ENCODE measurements at regions not wholly inside any gene's neighbourhood (a gene's known extent, or its start where the extent isn't known, plus 50 kb on each side); places are given as distances from the start of the nearest gene placed in this dataset.

DNA sequence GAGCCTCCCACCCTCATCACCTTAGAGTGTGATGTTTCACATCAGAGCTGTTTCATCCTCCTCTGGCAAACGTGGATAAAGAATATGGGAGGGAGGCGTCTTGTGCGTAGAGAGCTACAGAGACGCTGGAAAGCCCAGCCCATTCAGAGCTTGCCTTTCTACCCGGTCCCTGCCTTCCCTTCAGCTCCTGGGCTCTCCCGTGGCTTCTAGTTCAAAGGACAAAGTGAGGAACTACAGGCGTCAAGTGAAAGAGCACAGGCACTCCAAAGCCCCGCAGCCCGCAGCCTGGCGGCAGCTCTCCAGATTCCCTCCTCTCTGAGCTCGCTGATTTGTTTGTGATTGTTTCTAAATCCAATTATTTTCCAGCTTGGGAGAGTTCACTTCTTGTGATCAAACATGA is 197.1 kb upstream of the IGF1R start:
- no peak for DNase-seq (ENCODE audit: low read depth in 2 of 2)

DNA sequence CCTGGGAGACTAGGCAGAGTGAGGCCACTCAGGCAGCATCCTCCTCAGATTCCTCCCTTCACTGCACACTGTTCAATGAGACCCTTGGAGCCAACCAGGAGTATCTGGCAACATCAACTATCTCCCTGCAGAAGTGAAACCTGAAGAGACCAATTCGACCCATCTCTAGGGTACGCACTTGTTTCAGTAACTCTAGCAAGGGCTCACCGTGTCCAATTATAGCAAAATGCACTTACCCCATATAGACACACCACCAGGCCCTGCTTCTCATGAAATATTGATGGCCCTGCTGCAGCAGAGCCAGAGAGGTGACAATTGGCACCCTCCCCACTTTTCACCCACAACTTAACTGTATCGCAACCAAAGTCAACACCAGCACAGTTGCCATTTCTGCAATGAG is 196.1 kb upstream of the IGF1R start:
- no peak for DNase-seq (ENCODE audit: low read depth in 2 of 2)

DNA sequence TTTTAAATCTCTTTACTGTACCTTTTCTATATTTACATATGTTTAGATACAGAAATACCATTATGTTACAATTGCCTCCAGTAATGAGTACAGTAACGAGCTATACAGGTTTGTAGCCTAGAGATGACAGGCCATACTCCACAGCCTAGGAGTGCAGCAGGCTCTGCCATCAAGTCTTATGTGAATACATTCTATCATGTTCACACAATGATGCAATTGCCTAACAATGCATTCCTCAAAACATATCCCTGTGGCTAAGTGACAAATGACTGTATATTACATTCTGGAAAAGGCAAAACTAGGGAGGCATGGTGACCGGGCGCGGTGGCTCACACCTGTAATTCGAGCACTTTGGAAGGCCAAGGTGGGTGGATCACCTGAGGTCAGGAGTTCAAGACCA is 192.4 kb upstream of the IGF1R start:
- no peak for DNase-seq (ENCODE audit: low read depth in 2 of 2)

DNA sequence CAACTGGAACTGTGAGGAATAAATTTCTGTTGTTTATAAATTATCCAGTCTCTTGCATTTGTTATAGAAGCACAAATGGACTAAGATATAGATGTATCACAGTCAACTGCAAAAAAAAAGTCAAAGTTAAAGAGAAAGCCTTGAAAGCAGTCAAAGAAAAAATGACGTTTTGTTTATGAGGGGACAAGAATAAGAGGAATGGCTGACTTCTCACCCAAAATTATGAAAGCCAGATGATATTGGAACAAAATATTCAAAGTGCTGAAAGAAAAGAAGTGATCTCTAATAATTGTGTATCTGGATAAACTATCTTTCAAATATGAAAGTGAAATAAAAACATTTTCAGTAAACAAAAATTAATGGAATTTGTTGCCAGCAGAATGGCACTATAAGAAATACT is 171.8 kb upstream of the IGF1R start:
- DNase-seq (ENCODE audit: low read depth in 2 of 2): no peak

DNA sequence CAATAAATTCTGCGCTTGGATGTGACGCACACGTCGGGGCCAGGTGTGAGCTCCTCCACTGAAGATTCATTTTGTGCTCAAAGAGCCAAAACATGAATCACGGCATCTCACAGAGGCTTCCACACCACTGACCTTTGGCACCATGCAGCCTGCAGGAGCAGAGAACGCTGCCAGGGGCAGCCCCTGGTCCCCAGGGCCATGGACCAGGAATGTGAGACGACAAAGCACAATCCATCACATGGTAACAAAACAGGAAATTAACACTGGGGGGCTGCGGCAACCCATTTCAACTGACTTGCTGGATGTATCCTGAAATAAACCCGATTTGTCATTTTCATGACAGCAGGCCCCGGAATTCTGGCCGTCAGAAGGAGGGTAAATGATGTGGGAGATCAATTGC is 167.5 kb upstream of the IGF1R start:
- DNase-seq (ENCODE audit: low read depth in 2 of 2): no peak

DNA sequence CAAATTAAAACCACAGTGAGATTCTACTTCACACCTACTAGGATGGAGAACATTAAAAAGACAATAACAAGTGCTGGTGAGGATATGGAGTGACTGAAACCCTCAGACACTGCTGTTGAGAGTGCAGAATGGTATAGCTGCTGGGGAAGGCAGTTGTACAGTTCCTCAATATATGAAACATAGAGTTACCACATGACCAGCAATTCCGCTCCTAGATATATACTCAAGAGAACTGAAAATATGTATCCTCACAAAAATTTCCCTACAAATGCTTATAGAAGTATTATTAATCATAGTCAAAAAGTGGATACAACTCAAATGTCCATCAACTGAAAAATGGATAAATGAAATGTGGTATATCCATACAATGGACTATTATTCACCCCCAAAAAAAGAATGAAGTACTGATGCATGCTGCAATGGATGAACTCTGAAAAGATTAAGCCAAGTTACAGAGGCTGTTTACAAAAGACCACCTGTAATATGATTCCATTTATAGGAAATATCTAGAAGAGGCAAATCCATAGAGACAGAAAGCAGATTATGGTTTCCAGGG is 164.7 kb upstream of the IGF1R start:
- no peak for DNase-seq (ENCODE audit: low read depth in 2 of 2)

DNA sequence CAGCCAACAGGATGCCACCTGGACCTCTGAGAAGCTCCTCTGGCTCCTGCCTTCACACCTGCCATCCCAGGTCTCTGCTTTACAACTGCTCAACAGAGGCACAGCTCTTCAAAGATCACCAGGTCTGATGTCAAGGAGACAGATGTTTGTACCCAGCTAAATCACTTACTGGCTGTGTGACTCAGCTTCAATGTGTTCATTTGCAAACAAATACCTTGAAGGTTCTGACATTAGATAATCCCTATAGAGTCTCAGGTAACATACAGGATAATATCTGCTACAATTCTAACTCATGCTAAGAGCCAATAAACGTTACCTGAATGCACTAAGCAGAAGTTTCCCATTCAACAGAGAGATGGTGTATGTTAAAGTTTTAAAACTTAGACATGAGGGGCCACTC is 163.4 kb upstream of the IGF1R start:
- DNase-seq (ENCODE audit: low read depth in 2 of 2): no peak

DNA sequence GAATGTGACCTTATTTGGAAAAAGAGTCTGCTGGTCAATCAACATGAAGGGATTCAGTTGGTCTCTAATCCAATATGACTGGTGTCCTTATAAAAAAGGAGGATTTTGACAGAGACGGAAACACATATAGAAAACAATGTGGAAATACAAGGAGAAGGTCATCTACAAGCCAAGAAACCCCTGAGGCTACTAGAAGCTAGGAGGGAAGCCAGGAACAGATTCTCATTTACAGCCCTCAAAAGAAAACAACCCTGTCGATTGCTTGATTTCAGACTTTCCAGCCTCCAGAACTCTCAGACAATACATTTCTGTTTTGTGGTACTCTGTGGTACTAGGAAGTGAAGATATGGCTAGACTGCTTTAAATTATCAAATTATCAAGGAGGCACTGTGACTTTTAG is 162.9 kb upstream of the IGF1R start:
- DNase-seq (ENCODE audit: low read depth in 2 of 2): no peak

DNA sequence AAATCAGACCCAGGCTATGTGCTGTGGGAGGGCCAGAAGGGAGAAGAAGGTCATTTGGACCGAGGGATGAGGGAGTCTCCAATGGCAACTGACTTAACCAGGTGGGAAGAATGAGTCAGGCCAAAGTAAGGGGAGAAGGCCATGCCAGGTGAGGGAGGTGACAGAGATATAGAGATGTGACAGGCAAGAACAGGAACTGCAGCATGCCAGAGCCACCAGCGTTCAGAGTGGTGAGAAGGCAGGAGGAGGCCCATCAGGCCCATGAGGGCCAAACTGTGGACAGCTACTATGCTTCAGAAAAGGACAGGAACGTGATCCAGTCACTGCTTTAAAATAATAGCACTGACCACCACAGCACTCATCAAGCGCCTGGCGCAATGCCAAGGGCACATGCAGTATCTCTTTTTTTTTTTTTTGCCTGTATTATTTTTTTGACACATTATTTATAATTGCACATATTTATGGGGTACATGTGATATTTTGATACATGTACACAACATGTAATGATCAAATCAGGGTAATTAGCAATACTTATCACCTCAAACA is 154.3 kb upstream of the IGF1R start:
- no peak for DNase-seq (ENCODE audit: low read depth in 2 of 2)

DNA sequence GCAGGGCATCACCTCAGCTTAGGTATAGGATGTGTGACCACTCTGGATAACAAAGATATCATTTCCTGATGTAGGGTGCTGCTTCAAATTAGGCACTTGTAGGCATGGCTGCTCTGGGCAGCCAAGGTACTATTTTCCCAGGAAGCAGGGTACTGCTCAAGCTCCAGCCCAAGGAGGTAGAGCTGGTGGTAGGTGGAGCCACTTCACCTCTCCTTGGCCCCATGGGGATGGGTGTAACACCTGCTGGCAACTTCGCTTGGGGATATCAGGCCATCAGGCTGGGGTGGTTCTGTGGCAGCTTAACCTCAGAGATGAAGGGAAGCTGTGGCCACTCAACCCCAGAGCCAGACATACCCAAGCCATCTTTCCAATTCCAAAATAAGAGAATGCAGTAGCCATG is 147.1 kb upstream of the IGF1R start:
- DNase-seq (ENCODE audit: low read depth in 2 of 2): no peak

DNA sequence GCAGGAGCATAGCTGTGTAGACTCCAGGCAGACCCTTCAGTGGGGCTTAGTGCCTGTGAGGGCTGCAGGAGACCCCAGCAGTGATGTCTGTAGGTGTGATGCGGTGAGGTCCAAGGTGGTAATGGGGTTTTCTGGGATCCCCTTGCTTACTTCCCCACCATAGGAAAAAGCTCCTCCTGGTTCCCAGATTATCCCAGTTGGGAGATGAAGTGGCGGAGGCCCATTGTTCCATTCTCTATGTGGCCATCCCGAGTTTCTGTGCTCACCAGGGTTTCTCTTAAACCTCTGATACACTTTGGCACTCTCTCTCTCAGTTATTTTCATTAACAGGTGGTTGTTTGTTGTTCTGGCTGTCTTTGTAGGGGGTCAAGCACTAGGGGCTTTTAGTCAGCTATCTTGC is 146.7 kb upstream of the IGF1R start:
- DNase-seq (ENCODE audit: low read depth in 2 of 2): no peak

DNA sequence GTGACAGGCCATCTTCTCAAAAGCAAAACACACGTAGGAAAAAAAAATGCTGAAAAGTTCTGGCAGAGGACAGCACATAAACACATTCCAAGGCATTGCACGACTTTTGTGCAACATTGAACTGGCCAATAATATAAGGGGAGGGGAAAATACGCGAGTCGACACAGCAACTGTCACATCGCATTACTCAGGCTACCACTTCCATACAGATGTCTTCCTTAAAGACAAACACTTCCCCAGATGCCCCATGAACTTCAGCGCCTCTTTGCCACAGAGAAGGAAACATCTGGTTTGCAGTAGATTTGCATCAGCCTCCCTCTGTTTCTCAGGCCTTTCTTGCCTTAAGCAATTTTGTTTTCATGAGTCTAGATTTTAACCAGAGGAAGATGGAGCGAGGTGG is 144.4 kb upstream of the IGF1R start:
- DNase-seq (ENCODE audit: low read depth in 2 of 2): no peak

DNA sequence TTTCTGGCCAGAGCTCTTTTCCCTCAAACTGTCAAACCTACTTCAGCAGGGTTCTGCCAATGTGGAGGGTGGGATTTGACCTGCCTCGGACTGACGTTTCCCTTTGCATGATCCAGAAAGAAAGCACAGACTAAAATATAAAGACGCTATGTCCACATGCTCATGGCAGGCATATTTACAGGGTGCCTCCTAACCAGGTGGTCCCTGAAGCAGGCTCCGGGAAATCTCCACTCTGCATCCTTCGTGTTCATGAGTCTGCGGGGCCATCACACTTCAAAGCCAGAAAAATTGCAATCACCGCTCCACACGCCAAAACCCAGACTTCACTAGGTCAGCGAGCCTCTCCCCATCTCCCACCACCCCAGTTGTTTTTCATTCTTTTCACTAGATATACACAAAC is 143.3 kb upstream of the IGF1R start:
- DNase-seq (ENCODE audit: low read depth in 2 of 2): no peak

DNA sequence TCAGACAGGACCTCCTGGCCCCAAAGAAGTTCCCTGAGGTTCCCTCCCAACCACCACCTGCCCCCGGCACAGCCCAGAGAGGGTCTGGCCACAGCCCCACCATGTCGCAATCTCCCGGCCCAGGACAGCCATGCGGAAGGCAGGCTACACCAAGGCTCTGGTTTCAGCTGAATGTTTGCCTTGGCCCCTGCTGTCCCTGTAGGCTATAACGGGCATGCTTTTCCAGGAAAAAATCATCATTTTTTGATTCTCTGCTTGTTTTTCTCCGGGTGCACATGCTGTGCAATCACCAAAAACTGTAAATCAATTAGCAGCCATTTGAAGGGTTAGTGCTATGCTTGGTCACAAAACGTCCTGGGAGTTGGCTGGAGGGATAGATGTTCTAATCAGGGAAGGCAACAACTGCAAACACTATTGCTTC is 142.7 kb upstream of the IGF1R start:
- DNase-seq (ENCODE audit: low read depth in 2 of 2): no peak

DNA sequence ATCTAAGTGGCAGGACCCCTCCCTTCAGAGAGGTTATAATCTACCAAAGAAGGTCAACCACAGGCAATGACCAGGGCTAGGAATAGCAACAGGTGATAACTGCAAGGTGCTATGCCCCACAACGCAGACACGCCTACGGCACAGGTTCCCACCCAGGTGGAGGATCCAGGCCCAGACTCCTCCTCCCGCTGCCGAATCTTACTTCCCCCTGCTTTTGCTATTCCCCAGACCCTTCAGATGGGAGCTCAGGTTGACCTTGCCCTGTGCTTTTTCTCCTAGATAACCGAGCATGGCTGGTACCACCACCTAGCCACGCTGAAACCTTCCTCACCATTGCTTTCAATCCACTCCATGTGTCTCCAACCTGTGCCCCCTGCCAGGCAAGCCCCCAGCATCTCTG is 142.2 kb upstream of the IGF1R start:
- no peak for DNase-seq (ENCODE audit: low read depth in 2 of 2)

DNA sequence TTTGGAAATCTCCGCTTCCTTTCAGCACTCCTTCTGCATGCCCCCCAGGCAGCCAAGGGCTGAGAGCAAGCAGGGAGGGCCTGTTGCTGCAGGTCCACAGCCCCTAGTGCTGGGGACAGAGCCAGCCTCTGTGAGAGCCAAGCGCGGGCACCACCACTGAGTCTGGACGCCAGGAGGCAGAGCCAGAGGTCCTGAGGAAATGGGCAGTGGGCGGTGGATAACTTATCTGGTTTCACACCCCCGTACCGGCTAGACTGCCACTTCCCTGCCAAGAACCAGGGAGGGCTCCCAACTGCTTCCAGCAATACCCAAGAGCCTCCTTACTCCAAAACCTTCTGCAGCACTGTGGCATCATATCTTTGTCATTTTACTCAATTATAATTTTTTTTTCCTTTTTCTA is 141.6 kb upstream of the IGF1R start:
- no peak for DNase-seq (ENCODE audit: low read depth in 2 of 2)

DNA sequence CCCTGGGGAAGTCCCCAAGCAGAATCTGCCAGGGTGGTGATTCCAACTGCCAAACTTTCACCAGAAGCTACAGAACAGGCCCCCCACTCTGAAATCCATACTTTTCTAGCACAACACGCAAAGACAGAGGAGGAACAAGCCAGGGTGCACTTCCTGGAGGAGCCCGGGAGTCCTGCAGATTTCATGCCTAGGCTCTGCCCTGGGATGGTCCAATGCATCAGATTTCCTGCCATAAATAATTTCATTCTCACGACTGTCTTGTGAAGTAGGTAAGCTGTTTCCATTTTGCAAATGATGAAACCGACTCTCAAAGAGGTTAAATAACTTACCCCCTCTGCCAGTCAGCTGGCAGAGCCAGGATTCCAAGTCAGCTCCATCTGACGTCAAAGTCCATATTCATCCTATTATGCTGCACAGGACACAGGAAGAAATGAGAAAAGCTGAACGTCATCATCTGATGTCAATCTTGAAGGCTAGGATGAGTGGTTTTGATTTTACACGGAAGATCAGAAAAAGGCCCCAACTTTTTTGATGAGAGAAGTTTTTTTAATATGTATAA is 134.8 kb upstream of the IGF1R start:
- no peak for DNase-seq (ENCODE audit: low read depth in 2 of 2)

DNA sequence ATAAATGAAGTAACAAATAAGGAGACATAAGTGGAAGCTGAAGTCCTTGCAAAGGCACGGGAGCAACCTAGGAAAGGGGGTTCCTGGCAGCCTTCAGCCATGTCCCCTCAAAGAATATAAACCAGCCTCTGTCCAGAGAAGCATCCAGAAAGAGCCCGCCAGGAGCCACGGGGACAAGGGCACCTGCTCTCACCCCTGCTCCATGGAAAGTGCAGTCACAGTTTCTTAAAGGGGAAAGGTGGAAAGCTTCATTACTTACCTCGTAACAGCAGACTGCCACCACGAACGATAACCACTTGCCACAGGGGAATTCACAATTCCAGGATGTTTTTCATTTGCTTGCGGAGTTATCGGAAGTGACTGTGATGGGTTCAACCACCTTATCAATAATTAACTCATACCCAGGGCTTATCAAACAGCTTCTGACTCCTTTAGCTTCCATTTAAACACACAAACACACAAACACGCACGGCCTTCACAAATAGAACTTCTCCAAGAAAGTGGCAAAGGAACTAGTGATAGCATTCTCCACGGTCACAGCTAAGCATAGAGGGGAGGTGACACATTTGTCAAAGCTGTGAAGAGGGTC is 134.2 kb upstream of the IGF1R start:
- DNase-seq (ENCODE audit: low read depth in 2 of 2): no peak

DNA sequence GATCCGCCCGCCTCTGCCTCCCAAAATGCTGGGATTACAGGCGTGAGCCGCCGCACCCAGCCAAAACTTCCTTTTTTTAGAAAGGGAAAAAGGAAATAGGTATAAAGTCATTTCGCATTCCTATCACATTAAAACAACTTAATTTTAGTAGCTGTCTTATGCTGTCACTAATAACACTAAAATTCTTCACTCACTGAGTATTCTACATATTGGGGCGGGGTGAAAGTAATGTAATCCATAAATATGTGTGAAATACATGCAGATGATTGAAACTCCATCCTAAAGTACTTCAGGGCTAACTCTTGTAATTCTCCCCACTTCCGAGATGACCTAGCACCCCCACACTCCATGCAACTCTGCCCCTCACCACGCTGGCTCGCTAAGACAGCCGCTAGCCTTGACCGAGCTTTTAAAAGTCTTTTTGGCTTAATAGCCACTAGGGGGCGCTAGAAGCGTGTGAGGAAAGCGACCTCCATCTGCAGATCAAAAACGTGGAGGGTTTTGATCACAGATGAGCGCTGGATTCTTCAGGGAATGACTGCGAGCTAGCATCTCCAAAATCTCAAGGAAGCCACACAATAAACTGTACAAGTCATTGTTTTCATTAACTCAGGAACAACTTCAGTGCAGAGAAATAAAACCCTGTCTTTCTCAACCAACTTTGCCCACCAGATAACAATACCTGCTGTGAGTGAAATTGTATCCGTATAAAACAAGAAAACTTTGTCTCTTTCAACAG is 129.3 kb upstream of the IGF1R start:
- peak; percentile 18 to 23 for DNase-seq (ENCODE audit: low read depth in 2 of 2)

DNA sequence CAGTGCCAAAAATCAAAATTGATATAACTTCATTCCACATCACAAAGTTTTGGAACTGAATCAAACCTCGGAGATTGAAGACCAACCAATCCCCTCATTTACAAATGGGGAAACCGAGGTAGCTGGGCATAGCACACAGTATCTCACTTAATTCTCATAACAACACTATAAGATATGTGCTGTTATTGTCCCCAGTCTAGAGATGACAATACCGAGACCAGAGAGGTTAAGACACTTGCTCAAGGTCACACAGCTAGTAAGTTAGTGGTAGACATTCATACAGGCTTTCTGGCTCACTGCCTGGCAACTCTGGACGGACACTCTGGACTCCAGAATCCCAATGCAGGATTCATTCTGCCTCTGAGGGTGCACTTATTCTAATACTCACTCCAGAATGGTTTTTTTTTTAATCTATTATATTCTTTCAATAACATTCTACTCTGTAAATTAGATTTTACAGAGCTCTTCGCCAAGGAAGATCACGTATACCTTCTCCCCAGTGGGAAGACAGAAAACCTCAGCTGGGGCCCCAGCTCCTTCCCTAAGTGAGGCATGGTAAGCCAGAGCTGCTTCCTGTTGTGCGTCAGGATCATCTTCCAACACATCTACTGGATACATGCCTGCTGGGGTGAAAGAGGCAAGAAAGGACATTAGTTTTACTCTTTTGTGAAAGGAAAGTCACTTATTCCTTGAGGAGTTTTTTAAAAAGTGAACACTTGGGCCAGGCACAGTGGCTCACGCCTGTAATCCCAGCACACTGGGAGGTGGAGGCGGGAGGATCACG is 128.4 kb upstream of the IGF1R start:
- no peak for DNase-seq (ENCODE audit: low read depth in 2 of 2)

DNA sequence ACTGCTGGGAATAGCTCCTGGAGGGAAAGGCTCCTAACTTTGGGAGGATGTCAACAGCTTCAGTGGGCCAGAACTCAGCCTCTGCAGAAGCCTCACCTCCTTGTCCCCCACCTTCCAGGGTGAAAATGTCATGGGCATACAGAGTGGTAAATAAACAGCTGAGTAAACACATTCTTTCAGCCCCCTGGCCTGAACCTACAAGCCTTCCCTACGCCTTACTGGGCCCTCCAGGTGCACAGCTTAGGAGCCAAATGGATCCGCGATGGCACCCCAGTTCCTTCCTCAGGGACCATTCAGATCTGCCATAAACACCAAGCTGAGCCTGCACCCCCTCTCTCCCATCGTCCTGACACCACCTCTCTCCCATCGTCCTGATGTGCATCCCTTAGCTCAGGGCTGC is 126.2 kb upstream of the IGF1R start:
- no peak for DNase-seq (ENCODE audit: low read depth in 2 of 2)
